ENCODE measurements at regions not wholly inside any gene's neighbourhood (a gene's known extent, or its start where the extent isn't known, plus 50 kb on each side); places are given as distances from the start of the nearest gene placed in this dataset.

DNA sequence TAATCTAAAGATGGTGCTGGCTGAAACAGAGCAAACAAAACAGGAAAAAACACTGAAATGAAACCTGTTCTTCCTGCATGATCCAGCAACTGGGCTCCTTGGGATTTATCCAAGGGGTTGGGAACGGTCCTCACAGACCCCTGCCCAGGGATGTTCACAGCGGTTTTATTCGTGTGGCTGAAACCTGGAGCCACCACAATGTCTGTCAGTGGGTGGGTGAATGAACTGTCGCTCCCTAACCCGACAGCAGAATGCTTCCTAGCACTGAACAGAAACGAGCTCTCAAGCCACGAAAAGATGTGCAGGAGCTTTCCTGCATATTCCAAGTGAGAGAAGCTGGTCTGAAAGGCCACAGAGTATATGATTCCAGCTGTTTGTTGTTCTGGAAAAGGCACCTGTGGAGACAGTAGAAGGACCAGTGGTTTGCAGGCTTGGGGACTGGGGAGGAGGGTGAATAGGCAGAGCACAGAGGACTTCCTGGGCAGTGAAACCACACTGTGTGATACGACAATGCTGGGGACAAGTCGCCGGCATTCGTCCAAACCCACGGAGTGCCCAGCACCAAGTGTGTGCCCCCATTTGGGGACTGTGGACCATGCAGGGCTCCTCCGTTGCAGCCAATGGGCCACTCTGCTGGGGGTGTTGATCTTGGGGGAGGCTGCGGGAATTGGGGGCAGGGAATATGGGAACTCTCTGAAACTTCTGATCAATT, 73.9 kb downstream of the TEX29 start:
- no peak for DNase-seq

DNA sequence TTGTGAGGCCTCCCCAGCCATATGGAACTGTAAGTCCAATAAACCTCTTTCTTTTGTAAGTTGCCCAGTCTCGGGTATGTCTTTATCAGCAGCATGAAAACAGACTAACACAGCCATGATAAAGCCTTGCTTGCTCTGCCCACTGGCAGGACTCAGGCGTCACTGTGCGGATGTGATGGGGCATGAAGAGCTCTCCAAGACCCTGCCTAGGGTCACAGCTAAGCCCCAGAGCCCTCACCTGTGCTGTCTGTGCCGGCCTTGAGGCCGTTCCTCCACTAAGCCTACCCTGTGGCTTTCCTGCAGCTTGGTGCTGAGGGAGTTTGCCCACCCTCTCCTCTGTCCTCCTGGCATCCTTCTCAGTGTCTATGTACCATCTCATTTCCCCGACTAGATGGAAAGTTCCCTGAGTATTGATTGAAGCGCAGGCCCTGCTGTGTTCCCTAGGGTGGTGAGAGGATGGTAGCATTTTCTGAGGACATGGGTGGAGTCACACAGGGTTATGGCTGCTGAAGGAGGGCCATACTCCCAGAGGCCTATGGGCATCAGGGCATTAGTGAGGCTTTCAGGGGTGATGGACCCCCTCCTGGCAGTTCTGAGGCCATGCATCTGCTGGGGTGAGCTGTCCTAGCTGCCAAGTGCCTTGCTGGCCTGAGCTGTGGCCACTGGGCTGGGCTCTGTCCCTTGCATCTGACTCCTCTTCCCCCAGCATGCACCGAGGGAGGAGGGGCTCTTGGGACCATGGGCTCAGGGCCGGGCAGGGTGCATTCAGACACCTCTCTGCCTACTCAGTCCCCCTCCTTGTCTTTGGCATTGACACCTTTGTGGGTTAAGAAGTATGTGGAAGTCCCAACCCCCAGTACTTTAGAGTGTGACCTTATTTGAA, 75.3 kb downstream of the TEX29 start:
- DNase-seq: no peak

DNA sequence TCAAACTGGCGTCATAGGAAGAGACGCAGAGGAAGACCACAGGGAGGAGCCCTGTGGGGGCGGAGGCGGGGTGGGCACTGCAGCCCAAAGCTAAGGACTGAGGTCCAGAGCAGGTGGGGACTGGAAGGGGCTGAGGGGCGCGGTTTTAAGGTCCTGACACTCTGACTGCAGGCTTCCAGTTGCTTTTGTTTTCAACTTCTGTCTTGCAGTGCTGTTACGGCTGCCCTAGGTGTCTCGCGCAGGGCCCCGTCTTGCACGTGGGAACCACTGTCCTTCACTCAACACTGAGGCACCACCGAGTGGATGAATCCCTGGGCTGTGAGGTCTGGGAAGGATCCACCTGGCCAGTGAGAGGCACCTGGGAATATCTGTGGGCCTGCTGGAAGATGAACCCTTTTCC, 76.0 kb downstream of the TEX29 start:
- no peak for DNase-seq

DNA sequence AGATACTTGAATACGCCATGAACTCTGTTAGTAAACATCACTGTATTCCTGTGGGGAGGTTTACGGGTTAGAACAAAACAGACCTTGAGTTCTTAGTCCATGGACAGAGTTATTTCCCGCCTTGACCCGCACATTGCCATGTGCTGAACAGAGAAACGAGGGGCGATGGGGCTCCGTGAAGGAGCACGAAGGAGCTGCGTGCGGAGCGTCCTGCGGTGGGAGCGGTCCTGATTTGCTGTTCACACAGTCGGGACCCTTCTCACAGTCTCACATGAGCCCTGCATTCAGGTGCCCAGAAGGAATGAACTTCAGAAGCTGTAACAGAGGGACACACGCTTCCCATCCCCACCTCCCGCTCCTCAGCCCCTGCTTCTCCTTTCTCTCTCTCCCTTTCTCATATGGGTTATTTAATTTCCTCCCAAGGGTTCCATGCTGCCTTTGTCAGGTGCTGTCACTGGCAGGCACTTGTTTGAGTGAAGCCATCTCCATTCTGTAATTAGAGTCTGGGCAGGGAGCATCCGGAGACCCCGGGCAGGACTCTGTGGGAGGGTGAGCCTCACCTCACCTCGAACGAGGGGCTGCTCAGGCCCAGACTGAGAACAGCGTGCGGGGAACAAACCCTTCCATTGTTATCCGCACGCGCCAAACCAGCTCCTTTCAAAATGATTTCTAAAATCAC, 76.9 kb downstream of the TEX29 start:
- no peak for DNase-seq

DNA sequence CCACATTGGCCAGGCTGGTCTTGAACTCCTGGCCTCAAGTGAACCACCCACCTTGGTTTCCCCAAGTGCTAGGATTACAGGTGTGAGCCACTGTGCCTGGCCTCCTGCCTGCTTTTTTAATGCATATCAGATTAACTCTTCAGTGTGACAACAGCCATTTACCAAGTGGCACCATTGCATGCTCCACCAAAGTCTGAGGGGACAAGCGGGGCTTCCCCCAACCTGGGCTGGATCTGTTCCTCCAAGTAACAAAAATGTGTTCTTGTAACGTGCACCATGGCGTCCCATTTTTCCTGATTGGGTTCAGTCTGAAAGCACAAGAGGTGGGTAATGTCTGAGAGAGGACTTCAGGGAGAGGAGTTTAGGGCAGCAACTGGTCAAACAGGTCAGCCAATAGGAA, 77.8 kb downstream of the TEX29 start:
- DNase-seq: no peak

DNA sequence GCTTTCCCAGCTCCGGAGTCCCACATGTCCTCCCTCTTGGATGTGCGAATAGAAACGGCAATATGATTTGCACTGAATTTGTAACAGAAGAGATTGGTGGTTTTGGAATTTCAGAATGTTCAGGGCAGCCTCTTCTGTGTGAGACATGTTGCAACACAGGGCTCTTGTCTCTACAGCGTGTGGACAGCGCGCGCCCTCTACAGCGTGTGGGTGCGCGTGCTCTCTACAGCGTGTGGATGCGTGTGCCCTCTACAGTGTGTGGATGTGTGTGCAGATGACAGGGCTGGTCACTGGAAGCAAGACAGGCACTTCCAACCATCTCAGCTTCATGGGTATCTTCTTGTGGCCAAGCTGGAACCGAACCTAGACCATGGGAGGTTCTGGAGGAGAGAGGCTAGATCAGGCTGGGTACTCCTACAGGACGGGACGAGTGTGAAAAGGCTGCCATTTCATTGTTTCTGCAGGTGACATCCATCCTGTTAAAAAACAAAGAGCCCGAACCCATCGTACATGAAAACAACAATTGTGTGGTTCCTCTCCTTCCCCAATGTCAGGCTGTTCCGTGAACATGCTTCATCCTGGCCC, 78.4 kb downstream of the TEX29 start:
- DNase-seq: no peak

DNA sequence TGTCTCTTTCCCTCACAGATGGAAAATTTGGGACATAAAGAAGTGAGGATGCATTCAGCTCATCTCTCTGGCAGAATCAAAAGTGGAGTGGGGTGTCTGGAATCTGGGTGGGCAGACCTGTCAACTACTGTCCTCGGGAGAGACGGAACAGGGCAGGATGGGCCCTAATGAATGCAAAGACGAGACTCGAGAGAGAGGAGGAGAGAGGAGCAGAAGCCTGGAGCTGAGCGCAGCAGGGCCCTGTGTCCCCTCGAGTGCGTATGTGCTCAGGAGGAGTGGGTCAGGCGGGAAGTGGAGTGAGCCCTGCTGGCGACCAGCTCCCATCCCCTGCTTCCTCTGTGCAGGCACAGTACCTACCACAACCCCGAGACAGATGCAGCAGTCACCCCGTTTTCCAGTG, 78.9 kb downstream of the TEX29 start:
- no peak for DNase-seq

DNA sequence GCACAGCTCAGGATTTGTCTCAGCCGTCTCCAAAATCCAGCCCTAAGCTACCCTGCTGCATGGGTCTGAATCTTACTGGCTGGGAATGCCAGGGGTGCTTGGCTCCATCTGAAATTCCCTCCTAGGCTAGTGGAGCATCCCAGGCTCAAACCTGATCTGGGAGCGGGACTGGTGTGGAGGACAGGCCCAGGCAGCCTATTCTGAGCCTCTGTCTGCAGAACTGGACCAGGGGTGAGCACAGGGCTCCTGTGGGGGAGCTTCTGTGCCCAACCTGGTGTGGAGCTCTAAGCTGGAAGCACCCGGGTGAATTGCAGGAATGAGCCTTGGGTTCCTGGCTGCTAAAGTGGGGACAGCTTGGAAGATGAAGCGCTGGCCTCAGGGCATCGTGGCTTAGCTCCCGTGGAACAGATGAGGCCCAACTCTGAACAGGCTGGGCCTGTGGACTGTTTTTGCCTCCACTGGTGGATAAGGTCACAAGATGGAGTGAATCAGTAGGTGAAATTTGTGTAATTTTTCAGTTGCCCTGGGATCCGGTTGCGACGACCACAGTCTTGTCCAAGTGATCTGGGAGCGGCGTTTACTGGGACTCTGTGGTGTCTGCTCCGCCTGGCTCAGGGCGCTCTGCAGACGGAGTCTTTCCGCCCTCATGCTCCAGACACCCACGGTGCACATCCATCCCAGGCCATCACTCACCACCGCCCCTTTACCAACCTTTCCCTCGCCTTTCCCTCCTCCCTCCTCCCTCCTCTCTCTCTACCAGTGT, 79.5 kb downstream of the TEX29 start:
- no peak for DNase-seq

DNA sequence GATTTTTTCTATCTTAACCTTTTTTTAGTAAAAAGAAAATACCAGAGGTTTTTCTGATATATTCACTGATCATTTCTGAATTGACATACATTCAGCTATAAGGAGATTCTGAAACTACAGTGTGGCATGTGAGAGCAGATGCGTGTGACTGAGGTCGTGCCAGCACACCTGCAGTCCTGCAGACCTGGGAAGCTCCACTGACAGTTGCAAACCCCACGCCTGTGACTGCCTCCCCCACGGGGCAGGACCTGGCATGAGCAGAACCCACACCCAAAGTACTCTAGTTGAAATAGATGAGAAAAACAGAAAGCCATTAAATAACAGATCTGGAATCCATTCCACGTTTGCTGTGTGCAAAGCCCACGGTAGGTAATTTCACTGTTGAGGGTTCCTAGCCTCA, 80.7 kb downstream of the TEX29 start:
- DNase-seq: no peak

DNA sequence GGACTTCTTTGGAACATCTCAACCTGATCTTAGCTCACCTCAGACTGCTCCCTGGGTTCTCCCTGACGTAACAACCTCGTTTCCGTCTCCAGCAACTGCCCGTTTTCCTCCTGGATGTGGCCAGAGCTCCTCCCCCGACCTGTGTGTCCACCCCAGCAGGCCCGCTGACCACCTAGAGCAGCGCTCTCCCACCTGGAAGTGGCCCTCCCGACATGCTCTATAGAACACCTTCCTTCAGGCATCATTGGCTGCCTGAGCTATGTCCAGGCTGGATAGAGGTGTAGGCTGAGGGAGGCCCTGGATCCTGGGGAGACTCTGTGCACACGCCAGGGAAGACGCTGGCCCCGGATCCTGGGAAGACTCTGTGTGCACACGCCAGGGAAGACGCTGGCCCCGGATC, 81.3 kb downstream of the TEX29 start:
- DNase-seq: no peak

DNA sequence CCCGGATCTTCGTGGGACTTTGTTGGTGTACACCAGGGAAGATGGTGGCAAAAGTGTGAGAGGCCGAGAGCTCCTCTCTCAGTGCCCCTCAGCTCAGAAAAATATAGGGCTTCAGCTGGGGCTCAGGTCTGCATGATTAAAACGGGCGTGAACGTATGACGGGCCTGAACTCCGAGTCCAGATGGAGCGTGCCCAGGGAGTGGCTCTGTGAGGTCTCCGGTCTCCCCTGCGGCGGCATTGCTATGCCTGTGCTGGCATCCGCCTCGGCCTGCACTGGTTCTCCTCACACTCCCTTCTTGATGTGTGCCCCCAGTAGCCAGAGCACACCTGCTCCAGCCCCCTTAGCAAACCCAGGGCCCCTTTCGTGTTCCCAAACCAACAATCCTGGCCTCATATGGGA, 82.0 kb downstream of the TEX29 start:
- no peak for DNase-seq

DNA sequence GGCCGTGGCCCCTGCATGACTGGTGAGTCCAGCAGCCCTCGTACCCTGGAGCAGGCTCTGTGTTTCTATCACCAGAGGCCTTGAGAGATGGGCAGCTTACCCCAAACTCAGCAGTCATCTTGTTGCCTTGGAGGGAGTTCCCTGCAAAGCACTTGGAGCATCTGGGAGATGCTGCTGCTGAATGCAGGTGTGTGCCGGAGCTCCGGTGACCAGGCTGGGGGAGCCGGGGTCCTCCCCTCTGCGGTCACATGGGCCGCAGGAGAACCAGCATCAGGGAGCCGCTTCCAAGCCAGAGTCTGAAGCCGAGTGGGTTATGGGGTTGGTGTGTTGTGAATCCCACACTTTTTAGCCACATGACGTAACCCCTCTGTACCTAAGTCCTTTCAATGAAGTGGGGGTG, 82.8 kb downstream of the TEX29 start:
- no peak for DNase-seq

DNA sequence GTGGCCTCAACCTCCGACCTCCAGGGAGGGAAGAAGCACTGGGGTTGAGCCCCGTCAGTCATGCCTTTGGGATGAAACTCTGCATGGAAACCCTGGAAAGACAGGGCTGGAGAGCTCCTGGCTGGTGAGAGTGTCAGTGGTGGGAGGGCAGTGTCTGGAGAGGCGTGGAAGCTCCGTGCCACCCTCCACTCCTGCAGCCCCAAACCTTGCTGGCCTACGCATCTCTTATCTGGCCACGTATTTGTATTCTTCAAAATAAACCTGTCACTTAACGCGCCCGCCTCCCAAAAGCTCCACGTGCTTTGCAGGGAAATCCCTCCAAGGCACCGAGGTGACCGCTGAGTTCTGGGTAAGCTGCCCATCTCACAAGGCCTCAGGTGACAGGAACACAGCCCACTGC, 84.3 kb downstream of the TEX29 start:
- DNase-seq: no peak

DNA sequence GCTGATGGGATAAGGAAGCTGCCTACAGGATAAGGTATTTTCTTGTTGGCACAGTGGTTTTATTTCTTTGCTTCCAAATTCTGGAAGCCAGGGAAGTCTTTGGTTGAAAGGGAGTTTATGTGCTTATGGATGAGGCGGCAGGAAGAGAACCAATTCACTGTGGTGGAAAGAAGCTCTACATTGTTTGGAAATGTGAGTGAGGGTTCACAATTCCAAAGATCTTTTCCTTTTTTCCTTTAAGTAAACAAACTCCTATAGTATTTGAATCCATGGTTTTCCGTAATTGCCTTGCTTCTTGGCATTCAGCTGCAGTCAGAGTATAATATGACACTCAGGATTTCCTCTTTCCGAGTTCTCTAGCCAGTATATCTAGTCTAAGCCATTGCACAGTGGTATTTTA, 86.2 kb downstream of the TEX29 start:
- DNase-seq: no peak

DNA sequence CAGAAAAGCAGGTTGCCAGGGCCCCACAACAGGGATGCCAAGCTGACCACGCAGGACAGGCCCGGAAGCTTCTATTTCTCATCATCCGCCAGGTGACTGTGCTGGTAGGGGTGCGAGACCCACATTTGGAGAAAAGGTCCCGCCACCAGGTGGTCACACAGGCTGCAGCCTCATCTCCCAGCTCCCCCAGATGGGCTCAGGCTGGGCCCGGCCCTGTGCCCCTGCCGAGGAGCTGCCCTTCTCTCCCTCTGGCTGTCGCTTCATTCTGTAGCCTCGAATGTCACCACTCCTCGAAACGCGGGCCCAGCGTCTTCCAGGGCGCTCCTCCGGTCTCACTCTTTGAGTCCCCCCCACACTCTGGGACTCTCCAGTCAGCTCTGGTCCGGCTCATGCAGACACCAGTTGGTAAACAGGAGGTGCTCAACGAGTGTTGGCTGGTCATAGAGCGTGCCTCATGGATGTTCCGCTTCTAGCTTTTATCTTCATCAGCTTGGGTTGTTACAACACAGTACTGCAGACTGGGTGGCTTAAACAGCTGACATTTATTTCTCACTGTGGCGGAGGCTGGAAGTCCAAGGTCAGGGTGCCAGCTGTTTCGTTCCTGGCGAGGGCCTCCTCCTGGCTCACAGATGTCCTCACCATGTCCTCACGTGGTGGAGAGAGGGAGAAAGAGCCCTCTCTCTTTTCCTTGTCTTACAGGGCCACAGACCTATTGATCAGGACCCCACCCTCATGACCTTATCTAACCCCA, 87.1 kb downstream of the TEX29 start:
- DNase-seq: no peak

DNA sequence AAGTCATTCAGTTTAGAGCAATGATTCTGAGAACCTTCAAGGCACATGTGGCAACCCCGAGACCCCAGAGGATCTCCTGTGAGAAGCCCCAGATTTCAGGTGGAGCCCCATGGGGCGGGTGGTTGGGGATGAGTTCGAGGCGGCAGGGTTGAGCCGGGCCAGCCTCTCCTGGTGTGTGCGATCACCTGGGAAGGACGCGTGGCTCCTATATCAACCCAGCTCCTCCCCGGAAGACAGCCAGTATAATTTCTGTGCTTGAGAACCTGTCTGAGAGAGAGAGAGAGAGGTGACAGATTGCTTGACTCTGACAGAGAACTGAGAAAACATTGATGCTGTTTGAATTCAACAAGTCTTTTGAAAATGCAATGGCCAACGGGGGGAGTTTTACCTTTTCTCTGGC, 89.0 kb downstream of the TEX29 start:
- no peak for DNase-seq

DNA sequence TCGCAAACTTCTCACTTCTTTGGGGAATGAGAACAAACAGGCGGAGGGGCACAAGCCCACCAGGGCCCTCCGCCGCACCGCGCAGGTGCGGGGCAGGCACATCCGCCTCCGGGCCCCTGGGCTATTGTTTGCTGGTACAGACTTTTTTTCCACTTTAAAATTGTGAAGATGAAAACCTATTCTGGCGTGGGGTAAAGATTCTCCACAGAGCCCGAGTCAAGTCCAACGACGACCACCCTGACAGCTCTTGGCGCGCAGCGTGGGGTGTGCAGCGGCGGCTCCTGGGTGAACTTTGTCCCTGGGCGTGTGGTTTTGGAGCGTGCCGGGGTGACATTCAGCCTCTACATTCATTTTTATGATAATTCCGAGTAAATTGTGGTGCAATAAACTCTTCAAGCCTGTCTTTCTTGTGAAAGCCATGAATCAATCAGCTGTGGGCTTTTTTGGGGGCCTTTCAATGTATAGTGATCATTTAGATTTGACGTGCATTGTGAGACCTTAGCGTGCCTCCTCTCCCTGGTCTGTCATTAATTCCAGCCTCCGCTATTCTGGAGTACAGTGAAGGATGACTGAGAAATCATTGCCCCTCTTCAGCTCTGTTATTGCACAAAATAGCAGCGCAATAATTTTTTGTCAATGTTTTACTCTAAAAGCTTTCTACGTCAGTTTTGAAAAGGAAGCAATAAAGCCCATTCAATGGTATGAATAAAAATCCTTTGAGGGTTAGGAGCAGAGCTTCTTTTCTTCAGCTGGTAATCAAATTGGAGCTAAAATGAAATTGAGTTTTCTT, 90.0 kb downstream of the TEX29 start:
- DNase-seq: no peak

DNA sequence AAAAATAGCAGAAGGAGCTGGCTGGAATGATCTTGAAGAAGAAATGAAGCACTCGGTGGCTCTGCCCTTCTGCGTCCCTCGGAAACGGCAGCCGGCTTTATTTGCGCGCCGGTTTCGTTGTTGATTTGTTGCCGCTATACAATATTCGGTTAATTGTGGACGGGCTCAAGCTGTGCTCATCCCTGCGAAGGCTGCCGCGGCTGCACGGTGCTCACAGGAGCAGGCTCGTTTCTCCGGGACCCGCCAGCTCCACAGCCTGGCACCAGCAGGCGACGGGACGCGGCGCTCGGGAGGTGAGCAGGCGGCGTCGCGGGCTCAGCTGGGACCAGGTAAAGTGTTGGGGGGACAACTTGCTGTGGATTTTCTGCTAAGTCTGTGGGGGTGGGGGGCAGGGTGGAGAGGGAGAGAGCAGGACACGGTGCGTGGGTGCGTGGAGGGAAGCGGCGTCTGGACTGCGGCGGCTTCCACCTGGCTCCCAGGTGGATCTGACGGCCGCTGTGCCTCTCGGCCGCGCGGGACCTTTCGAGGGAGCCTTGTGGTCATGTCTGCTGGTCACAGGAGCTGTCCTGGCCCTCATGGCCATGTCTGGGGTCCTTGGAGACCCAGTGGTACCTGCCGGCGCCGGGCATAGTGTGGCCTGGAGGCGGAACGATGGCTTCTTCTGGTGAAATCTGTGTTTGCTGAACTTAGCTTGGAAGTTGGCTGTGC, 90.9 kb downstream of the TEX29 start:
- DNase-seq: no peak

DNA sequence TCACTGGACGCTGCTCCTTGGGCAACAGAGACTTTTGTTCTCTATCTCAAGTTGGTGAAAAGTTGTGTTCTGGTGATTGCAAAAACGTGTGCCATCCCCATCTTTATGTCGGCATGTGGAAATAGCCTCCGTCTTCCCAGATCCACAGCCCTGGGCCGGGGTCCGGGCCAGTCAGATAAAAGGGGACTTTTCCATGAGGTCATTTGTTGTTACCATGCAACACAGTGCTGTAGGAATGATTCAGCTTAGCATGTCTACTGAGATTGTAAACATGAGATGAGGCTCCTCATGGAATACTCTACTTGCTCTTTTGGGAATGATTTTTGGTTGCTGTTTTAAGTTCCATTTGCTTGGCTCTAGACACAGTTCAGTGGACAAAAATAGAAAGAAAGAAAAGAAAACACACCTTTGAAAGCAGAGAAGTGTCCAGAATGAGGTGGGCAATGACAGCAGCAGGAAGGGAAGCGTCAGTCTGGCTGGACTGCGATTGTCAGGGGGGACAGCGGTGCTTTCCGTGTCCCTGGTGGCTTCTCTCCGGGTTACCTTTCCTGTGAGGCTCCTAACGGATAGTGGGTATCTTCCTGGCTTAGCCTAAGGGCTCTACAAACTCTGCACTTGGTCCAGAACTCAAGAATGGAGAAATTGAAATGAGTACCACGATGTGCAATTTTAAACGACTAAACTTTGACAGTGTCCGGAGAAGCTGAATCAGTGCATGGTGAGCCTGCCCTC, 91.6 kb downstream of the TEX29 start:
- no peak for DNase-seq
